ENCODE measurements at regions not wholly inside any gene's neighbourhood (a gene's known extent, or its start where the extent isn't known, plus 50 kb on each side); places are given as distances from the start of the nearest gene placed in this dataset.

DNA sequence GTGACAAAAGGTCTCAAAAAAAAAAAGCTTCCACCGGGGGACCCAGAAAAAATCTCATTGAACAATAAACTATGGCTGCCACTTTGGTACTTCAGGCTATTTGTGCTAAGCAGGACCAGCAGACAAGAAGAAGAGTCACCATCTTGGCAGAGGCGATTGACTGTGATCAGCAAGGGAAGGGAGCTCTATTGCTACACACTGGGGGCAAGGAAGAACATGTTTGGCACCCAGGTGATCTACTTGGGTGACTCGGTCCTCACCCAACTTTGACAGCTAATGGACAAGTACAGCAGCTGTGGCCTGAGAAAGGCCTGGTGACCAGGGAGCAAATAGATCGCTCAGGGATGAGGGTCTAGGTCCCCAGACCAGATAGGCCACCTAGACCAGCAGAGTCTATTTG lies 53.4 kb upstream of the SRP9 start:
- ATAC-seq (replicated peaks in 1 of 4) (no peak), DNase-seq (no peak)
- 86% methylated on average over 4 of the region's 4 CpGs for WGBS (ENCODE audit: insufficient coverage)
- no peak overlapping the region for H3K4me3 Mint-ChIP-seq
- Histone ChIP-seq H3K27me3 (replicated peaks in 1 of 2; ENCODE audit: control insufficient read depth in 2 of 2, extremely low read depth in 1 of 2, insufficient read depth in 2 of 2, low read length in 1 of 2) (no peaks in the 10 kb centered on the region), H3K36me3 (ENCODE audit: control insufficient read depth in 2 of 2, extremely low read depth in 1 of 2, insufficient read depth in 1 of 2, low read length in 1 of 2) (no peaks in the 10 kb centered on the region), H3K4me3 (ENCODE audit: control insufficient read depth in 1 of 2, extremely low read depth in 1 of 2, low read length in 1 of 2) (no peak overlapping the region), H3K4me1 (ENCODE audit: control insufficient read depth in 1 of 2, extremely low read depth in 1 of 2, insufficient read depth in 2 of 2, low read length in 2 of 2) (no peaks in the 10 kb centered on the region), H3K9me3 (no peaks in the 10 kb centered on the region), H3K27ac (ENCODE audit: low read length) (no peak overlapping the region)
- no peaks in the 10 kb centered on the region for H3K4me1 Mint-ChIP-seq
- no peaks in the 10 kb centered on the region for H3K36me3 Mint-ChIP-seq
- ChIA-PET CTCF (interaction anchor here in 1 of 2 donors (0.6 to 0.9 kb wide), 3 partner anchors 24 to 262 kb away, joined by 3 to 5 read pairs (median 3); no protein-coding TSS in a partner anchor), POLR2A (no interaction called here)
- no peak overlapping the region for H3K27ac Mint-ChIP-seq
- peaks cover 3 to 5% of the 10 kb centered on the region in 2 donors for H3K27me3 Mint-ChIP-seq
- H3K9me3 Mint-ChIP-seq, result no peaks in the 10 kb centered on the region
